HG03196 (cell line): ENCODE measurements at regions not wholly inside any gene's neighbourhood (a gene's known extent, or its start where the extent isn't known, plus 50 kb on each side); places are given as distances from the start of the nearest gene placed in this dataset.
"Not testable (repeated sequence)": the region's sequence is repeated elsewhere in the genome, so short reads cannot be mapped to it uniquely, and the experiment has no call there.

Experiments used
- ATAC-seq: cut with Tn5 transposase; IDR thresholded peaks from one replicate; pipeline ENCODE4 v1.9.1; 2021; ENCODE audit not compliant: unreplicated experiment

DNA sequence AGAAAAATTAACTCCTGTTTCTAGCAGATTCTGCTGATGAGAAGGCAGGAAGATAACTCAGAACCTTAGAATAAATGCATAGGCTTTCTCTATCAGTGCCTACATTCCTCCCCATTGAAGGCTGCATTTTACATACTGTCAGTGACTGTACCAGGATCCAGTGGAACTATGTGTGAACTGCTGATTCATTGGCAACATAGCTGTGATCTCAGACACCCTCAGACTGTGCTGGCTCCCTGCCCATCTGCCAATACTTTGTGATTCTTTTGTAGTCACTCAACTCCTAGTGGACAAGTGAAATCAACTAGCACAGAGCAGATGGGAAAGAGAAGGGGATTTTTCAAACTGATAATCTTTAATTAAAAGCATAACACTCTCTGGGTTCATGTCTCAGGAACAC lies 375.8 kb downstream of the MDFIC start:
- ATAC-seq = no peak

DNA sequence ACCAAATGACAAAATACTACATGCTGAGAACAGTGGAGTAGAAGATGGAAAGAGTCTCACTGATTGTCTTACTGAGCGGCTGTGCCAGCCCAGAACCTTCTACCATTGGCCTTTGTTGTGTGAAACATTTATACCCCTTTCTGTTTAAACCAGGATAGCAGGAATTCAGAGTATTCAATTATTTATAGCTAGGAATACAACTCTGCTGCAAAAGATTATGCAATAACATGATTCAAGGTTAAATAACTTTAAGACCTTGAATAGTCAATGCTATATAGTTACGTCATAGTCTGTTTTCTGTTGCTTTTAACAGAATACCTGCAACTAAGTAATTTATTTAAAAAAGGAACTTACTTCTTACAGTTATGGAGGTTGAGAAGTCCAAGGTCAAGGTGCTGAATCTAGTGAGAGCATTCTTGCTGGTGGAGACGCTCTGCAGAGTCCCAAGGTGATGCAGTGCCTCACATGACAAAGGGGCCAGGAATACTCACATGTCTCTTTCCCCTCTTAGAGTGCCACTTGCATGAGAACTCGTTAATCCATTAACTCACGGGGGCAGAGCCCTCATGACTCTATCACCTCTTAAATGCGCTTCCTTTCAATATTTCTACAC lies 371.8 kb downstream of the MDFIC start:
- no peak for ATAC-seq

DNA sequence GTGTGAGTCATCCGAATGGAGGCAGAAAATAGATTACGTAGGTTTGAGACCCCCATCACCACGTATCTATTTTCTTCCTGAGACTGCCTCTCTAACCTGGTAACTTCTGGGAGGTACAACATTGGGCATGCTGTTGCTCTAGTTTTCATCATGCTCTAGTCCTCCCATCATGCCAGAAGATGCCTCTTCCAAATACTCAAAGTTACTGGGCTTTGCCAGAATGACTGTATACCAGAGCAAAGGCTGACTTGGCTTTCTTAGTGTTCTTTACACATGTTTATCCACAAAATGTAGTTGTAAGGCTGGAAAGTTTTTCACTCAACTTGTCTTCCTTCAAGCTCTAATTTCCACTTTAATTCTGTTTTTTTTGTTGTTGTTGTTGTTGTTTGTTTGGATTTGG lies 370.5 kb downstream of the MDFIC start:
- no peak for ATAC-seq

DNA sequence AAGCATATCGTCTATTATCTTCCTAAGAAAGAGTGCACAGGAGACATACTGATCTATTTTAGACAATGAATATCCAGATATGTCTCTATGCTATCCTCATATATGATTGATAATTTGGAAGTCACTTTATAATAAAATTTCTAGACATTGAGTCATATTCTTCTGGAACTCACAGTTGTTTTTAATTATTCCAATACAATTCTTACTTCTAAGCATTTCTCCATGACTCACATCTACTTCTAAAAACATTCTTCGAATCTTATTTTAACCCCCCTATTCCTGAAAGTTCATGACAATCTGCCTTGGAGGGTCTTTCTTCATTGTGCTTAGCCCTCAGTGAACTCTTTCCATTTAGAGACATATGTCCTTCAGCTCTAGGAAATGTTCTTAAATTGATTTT lies 368.1 kb downstream of the MDFIC start:
- no peak for ATAC-seq

DNA sequence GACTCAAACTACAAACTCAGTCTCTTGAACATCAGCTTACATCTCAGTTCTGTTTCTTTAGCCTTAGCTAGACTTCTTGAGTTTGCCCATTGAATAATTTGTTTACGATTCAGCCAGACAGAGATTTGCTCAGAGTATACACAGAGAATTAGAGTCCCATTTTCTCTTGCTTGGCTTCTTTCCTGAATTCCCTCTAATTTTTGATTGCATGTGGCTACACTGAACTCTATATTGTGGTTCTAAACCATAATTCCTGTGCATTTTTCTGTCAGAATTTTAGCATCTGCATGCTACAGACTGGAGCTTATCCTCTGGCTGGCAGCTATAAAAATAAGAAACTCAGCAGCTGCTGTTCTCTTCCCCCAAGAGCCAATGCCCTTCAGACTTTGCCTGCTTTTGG lies 354.9 kb downstream of the MDFIC start:
- ATAC-seq = no peak

DNA sequence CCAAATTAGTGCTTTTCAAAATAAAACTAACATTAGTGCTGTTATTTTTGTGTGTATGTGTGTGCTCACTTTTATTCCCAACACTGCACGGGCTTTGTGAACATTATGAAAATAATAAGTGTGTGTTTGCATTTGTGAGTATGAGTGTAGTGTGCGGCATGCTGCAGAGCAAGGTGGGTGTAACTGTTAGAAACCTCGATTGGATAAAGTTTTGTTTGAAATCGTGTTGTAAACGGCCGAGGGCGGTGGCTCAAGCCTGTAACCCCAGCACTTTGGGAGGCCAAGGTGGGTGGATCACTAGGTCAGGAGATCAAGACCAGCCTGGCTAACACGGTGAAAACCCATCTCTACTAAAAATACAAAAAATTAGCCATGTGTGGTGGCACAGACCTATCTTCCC lies 352.0 kb downstream of the MDFIC start:
- not testable (repeated sequence) for ATAC-seq

DNA sequence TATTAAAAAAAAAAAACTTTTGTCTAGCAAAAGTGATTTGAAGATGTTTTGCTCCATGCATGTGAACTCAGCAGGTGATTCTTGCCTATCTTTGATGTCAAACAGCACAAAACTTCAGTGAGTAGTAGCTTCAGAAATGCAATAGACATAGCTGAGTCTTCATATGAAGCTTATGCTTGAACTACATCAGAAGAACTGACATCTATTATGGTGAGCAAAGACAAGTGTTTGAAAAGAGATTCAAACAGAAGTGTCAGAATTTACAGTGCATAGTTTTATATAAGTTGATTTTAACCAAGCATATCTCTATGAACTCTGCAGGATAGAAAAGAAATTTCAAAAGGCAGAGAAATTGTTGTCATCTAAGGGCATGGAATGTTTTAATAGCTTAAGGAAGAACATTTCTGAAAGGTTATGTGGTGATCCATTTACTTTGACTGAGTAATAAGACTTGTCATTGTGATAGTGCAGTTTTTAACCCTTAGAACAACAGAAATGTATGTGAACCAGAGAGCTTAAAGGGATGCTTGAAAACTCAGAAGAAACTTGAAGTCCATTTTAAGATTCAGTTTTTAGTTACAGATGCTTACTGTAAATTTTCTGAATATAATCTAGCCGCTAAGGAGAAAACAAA lies 351.4 kb downstream of the MDFIC start:
- no peak for ATAC-seq

DNA sequence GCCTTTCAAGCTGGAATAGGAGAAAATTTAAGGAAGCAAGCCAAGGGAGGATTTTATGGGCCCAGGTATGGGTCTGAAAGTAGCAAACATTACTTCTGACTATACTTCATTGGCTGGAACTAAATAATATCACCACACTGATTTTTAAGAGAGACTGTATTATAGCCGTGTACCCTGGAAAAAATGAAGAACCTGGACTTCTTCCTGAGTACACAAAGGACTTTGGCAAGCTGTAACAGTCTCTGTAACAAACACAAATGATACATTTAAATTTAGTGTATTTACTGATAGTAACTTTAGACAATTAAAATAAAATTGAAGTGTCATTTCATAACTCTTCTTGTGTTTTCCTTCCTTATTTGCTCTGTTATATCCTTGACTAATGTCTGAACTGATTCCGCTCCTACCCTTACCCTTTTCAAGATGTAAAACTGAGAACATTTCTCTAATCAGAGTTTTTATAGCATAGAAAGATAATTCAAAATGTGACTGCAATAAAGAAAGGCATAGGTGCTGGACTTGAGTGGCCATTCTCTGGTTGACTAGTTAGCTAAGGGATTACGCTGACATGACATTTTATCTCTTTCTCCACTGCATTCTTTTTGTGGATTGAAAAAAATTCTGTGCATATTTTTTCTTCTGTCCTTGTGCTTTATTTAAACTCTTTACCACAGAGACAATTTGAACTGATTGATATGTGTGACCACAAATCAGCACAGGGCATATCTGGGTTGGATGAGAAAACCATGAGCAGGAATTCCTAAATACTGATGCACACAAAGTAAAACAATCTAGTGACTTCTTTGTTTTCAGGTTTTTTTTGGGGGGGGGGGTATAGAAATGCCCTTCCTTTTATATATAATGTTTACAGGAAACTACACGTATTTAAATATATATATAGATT lies 349.7 kb downstream of the MDFIC start:
- ATAC-seq = no peak

DNA sequence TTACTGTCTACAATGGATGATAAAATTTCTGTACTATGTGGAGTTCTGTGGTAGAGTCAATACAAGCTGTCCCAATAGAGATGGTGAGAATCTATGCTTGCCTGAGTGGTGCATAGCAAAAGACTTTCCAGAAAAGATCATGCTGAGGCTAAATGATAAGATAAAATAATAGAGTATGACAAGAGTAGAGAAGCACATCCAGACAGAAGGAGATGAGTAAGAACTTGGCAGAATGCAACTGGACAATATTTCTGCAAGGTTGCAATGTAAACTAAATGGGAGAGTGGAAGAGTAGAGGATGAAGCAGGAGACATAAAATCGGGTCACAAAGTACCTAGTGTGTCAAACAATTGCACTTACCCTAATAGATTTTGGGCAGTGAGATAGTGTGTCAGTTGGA lies 347.6 kb downstream of the MDFIC start:
- no peak for ATAC-seq

DNA sequence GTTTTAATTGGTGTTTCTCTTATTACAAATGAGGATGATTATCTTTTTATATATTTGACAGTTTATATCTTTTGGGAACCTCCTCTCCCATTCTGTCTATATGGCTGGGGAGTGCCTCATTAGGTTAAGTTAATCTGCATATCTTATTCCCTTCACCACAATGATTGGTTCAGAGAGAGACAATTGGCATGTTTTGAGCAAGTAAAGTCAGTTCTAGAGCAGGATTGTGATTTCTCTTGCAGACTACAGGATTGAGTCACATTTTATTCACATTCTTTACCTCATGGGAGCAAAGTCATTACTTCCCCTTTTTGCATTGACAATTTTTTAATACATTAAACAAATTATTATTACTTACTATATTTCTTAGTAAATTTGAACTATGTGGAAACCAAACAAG lies 345.6 kb downstream of the MDFIC start:
- ATAC-seq = no peak

DNA sequence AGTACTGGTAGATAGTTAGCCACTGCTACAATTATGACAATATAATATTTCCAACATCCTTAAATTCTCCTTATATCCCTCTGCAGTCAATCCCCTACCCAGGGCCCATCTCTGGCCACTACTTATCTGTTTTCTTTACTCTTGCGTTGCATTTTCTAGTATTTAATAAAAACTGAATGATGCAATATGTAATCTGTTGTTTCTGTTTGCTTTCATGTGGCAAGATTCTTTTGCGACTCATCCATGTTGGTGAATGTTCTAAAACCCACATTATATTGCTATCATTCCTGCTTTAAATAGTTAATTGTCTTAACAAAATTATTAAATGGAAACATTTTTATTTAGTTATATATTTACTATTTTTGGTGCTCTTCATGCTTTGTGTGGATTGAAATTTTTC lies 338.5 kb downstream of the MDFIC start:
- no peak for ATAC-seq

DNA sequence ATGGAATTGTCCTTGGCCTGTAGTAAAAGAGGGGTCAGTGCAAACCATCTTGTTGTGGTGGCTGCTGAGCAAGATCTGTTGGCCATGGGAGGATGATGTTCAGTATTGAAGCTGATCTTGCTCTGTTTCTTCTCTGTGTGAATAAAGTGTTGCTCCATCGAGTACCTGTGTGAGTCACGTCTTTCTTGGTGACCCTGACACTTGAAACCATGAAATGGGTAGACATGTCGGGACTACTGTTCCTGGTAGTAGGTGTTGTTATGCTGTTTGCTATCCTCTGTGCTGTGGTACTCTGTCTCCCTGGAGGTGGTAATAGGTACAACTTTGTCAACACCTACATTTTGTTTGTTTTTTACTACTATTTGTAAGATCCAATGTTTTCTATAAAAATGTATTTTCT lies 330.6 kb downstream of the MDFIC start:
- no peak for ATAC-seq

DNA sequence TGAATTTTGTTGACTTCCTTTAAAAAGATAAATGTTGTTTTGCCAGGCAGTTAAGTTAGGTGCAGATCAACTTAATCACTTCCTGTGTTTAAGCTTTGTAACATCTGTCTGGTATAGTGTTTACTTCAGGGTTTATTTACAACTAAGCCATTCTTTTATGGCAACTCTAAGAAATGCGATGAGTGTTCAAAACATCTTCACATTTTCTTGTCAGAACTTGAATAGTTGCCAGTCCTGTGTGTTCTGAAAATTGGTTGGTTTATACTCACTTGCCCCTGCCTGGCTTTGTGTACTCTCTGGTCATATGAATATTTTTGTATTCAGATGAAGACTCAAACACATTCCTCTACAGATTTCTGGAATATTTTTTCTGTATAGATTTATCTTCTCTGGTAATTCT lies 327.2 kb downstream of the MDFIC start:
- ATAC-seq = no peak

DNA sequence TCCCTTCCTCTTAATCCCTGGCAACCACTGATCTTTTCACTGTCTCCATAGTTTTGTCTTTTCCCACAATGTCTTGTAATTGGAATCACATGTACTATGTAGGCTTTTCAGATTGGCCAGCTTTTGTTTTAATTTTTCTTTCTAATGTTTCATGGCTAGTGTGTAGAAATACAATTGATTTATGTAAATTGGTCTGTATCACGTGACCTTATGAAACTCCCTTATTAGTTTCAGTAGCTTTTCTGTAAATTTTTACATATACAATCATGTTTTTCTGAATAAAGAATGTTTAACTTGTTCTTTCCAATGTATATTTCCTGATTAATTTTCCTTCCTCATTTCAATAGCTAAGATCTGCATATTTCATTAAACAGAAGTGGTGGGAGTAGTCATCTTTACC lies 319.3 kb downstream of the MDFIC start:
- no peak for ATAC-seq

DNA sequence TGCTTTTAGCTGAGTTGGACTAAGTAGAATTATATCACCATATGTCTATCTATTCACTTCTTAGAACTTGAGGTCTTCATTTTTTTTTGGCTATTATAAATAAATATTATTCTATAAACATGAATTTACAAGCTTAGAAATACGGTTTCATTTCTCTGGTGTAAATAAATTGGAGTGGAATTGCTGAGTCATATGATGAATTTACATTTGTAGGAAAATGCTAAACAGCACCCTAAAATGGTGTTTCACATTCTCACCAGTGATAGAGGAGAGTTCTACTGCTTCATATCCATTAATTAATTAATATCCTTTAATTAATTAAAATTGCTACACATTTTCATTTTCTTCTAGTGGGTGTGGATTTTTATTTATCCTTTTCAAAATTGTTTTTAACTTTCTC lies 318.3 kb downstream of the MDFIC start:
- ATAC-seq = no peak

DNA sequence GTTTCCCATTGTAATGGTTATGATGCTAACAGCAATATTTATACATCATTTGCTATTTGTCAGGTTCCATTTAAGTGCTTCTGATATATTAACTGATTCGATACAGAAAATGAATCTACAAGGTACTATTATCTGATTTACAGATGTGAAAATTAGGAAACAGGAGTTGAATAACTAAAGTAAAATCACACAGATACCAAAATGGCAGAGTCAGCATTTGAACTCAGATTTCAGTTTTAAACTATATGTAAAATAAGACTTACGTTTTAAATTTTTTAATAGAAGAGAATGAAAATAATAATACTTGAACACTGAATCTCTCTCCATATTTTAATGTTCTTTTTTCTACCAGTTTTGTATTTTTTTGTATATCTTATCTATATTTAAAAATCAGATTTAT lies 313.2 kb downstream of the MDFIC start:
- ATAC-seq = no peak

DNA sequence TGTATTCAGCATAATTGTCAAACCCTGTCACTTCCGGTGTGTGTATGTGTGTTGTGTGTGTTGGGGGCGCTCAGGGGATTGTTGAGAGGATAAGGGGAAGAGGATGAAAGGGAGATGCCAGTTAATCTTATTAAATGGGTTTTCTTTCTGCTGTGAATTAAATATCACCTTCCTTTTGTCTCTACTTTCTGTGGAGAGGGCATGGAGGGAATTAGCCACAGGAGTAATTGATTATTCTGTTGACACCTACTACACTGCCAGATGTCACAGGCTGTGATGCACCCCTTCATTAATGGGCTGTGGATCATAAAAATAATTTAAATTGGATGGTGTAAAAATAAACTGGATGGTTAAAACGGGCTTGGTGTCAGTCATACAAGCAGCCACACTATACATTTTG lies 311.9 kb downstream of the MDFIC start:
- no peak for ATAC-seq

DNA sequence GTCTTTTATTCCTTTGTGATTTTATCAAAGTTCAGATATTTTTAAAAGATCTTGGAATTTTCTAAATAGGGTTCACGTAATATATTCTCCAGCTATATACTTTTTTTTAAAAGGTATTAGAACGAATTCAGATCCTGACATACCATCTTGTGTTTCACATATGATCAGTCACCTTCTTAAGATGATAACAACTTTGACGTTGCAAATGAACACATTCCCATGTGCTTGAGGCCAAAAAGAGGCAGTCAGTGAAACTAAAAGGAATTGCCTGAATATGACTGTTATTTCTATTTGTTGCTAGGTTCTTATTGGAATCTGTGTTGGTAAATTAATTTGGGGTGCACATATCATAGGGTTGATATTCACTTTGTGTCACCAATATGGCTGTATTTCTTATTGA lies 310.1 kb downstream of the MDFIC start:
- ATAC-seq = no peak

DNA sequence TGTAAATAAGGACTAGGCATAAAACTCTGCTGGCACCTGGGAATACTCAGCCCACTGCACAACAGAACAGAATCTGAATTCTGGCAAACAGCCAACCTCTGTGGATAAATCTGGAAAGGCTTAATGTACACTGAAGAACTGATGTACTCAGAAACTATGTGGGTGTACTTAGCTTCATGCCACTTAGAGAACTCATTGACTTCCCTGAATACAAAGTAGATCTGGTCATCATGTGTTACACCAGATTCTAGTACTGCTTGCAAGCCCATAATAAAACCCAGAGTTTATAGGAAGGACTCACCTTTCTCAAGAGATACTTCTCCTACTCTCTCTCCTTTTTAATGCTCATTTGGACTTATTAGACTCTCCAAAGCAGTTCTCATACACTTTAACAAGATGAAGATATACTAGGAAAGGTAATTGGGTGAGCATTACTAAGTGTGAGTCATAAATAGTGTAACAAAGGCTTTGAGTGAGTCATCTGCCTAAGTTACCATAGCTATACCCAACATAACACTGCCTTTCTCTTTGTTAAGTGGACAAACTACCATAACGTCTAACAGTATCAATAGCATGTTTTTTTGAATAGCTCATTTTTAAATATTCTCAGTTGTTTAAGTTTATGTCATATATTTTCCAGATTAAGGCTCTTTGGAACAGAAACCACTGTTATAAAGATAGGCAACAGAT lies 309.1 kb downstream of the MDFIC start:
- ATAC-seq = peak; percentile 65

DNA sequence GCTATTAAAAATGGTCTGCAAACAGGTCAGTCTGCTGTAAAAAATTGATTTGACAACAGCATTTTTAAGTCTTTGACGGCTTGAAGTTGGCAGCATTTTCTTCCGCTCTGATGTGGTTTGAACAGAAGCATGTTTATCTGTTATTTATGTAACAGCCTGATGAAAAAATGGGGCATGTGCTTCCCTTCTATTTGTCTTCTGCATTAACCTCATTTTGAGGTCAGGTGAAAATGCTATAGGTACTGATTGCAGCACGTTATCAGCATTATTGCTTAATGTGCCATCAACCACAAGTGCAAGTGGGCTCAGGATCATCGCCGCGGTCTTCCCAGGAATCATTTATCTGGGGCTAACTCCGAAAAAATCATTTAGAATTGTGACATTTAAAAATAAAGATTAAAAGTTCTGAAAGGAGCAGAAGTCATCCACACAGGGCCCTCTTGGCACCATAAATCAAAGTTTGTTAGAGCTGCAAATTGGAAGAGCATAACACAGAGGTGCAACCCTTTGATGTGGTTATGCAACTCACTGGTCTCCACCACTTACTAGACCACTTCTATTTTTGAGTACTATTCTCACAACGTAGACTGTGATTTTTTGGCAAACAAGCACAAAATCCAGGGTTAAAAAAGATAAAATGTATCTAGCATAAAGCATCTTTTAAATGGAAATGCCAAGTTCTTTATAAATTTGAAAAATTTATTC lies 307.7 kb downstream of the MDFIC start:
- ATAC-seq = no peak
